Adrenal gland (tissue), 5 donors: ENCODE measurements at regions not wholly inside any gene's neighbourhood (a gene's known extent, or its start where the extent isn't known, plus 50 kb on each side); places are given as distances from the start of the nearest gene placed in this dataset.

ENCODE experiments used
- POLR2A ChIP-seq, 2 donors: fragments of 450-650 bp; IDR thresholded peaks; one replicate each; pipeline ENCODE4 v1.6.1; 2017; ENCODE audit warnings: antibody characterized with exemption in 2 of 2, mild to moderate bottlenecking in 2 of 2, moderate library complexity in 1 of 2
- TF ChIP-seq, protein P1 (sequence below), 6 experiments: fragments of 450-650 bp in 4 of 6; fragments of 200-600 bp in 2 of 6; sonication (generic) in 1 of 6; IDR thresholded peaks; 1 replicate in 5 of 6; 2 replicates in 1 of 6; pipeline versions ENCODE4 v1.5.1 to v1.8.0; 2016 to 2021; ENCODE audit warnings: antibody characterized with exemption in 6 of 6, mild to moderate bottlenecking in 2 of 6, moderate library complexity in 1 of 6
- donor health status: DM: no; HTN: no; CAD: no.

DNA sequence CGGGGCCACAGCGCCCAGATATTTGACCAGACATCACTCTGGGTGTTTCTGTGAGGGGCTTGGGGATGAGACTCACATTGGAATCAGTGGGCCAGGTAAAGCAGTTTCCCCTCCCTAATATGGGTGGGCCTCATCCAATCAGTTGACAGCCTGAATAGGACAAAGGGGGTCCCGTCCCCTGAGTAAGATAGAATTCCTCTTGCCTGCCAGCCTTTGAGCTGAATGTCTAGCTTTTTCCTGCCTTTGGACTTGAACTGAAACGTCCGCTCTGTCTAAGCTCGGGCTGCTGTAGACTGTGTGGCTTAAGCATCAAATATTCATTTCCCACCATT, 88.8 kb upstream of the DIO3 start:
- TF ChIP-seq POLR2A (IDR thresholded peaks at IDR 0.05), result no peak
- TF ChIP-seq, protein P1, sequence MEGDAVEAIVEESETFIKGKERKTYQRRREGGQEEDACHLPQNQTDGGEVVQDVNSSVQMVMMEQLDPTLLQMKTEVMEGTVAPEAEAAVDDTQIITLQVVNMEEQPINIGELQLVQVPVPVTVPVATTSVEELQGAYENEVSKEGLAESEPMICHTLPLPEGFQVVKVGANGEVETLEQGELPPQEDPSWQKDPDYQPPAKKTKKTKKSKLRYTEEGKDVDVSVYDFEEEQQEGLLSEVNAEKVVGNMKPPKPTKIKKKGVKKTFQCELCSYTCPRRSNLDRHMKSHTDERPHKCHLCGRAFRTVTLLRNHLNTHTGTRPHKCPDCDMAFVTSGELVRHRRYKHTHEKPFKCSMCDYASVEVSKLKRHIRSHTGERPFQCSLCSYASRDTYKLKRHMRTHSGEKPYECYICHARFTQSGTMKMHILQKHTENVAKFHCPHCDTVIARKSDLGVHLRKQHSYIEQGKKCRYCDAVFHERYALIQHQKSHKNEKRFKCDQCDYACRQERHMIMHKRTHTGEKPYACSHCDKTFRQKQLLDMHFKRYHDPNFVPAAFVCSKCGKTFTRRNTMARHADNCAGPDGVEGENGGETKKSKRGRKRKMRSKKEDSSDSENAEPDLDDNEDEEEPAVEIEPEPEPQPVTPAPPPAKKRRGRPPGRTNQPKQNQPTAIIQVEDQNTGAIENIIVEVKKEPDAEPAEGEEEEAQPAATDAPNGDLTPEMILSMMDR (IDR thresholded peaks at IDR 0.05), result no peak
